ENCODE measurements at regions not wholly inside any gene's neighbourhood (a gene's known extent, or its start where the extent isn't known, plus 50 kb on each side); places are given as distances from the start of the nearest gene placed in this dataset.
A peak's percentile ranks its signal among the peaks of the same experiment; 100 is the strongest.

- Histone ChIP-seq H3K4me3 (ENCODE audit: low read length in 2 of 2) (no peak overlapping the region), H3K4me1 (ENCODE audit: control insufficient read depth in 2 of 2, insufficient read depth in 2 of 2, low read length in 2 of 2) (peaks cover 0 to under 1% of the 10 kb centered on the region in 2 donors), H3K27me3 (ENCODE audit: control insufficient read depth in 2 of 2, insufficient read depth in 1 of 2, low read length in 1 of 2) (no peaks in the 10 kb centered on the region), H3K27ac (ENCODE audit: low read depth in 1 of 2, low read length in 1 of 2) (no peak overlapping the region), H3K36me3 (ENCODE audit: control insufficient read depth in 2 of 2, insufficient read depth in 2 of 2, low read length in 1 of 2) (no peaks in the 10 kb centered on the region), H3K9me3 (ENCODE audit: control insufficient read depth in 2 of 2, insufficient read depth in 1 of 2, low read length in 1 of 2) (no peaks in the 10 kb centered on the region)
- 98% methylated on average over 1 of the region's 1 CpG for WGBS
- no peak for DNase-seq (ENCODE audit: low read depth in 6 of 9, low spot score in 9 of 9)
These were observed 144.7 kb upstream of the BTG1 start for GRCh38 chr12:92290350-92290695.

GRCh38 chr12:92289629-92290349, 144.1 kb upstream of the BTG1 start:
- H3K9me3 ChIP-seq (ENCODE audit: control insufficient read depth in 2 of 2, insufficient read depth in 1 of 2, low read length in 1 of 2), result no peaks in the 10 kb centered on the region
- H3K4me3 ChIP-seq (ENCODE audit: low read length in 2 of 2), result no peak overlapping the region
- no peaks in the 10 kb centered on the region for H3K4me1 ChIP-seq (ENCODE audit: control insufficient read depth in 2 of 2, insufficient read depth in 2 of 2, low read length in 2 of 2)
- H3K36me3 ChIP-seq (ENCODE audit: control insufficient read depth in 2 of 2, insufficient read depth in 2 of 2, low read length in 1 of 2), result no peaks in the 10 kb centered on the region
- no peaks in the 10 kb centered on the region for H3K27me3 ChIP-seq (ENCODE audit: control insufficient read depth in 2 of 2, insufficient read depth in 1 of 2, low read length in 1 of 2)
- WGBS, result 94% methylated on average over 5 of the region's 5 CpGs
- no peak overlapping the region for H3K27ac ChIP-seq (ENCODE audit: low read depth in 1 of 2, low read length in 1 of 2)
- DNase-seq (ENCODE audit: low read depth in 6 of 9, low spot score in 9 of 9), result no peak

GRCh38 chr12:92288561-92288960, 142.9 kb upstream of the BTG1 start:
- no peaks in the 10 kb centered on the region for H3K36me3 ChIP-seq (ENCODE audit: control insufficient read depth in 2 of 2, insufficient read depth in 2 of 2, low read length in 1 of 2)
- H3K4me1 ChIP-seq (ENCODE audit: control insufficient read depth in 2 of 2, insufficient read depth in 2 of 2, low read length in 2 of 2), result no peaks in the 10 kb centered on the region
- 97% methylated on average over 8 of the region's 8 CpGs for WGBS
- H3K9me3 ChIP-seq (ENCODE audit: control insufficient read depth in 2 of 2, insufficient read depth in 1 of 2, low read length in 1 of 2), result no peaks in the 10 kb centered on the region
- H3K27me3 ChIP-seq (ENCODE audit: control insufficient read depth in 2 of 2, insufficient read depth in 1 of 2, low read length in 1 of 2), result no peaks in the 10 kb centered on the region
- no peak for DNase-seq (ENCODE audit: low read depth in 6 of 9, low spot score in 9 of 9)
- no peak overlapping the region for H3K27ac ChIP-seq (ENCODE audit: low read depth in 1 of 2, low read length in 1 of 2)
- H3K4me3 ChIP-seq (ENCODE audit: low read length in 2 of 2), result no peak overlapping the region

GRCh38 chr12:92278378-92278828, 132.8 kb upstream of the BTG1 start:
- Histone ChIP-seq H3K4me1 (ENCODE audit: control insufficient read depth in 2 of 2, insufficient read depth in 2 of 2, low read length in 2 of 2) (no peaks in the 10 kb centered on the region), H3K27me3 (ENCODE audit: control insufficient read depth in 2 of 2, insufficient read depth in 1 of 2, low read length in 1 of 2) (no peaks in the 10 kb centered on the region), H3K4me3 (ENCODE audit: low read length in 2 of 2) (no peak overlapping the region), H3K36me3 (ENCODE audit: control insufficient read depth in 2 of 2, insufficient read depth in 2 of 2, low read length in 1 of 2) (no peaks in the 10 kb centered on the region), H3K9me3 (ENCODE audit: control insufficient read depth in 2 of 2, insufficient read depth in 1 of 2, low read length in 1 of 2) (no peaks in the 10 kb centered on the region), H3K27ac (ENCODE audit: low read depth in 1 of 2, low read length in 1 of 2) (peak overlapping the region in 1 of 2 donors; percentile 13)
- 94% methylated on average over 2 of the region's 2 CpGs for WGBS
- DNase-seq (ENCODE audit: low read depth in 6 of 9, low spot score in 9 of 9), result no peak

GRCh38 chr12:92277795-92278194, 132.1 kb upstream of the BTG1 start:
- Histone ChIP-seq H3K27ac (ENCODE audit: low read depth in 1 of 2, low read length in 1 of 2) (no peak overlapping the region), H3K27me3 (ENCODE audit: control insufficient read depth in 2 of 2, insufficient read depth in 1 of 2, low read length in 1 of 2) (no peaks in the 10 kb centered on the region), H3K36me3 (ENCODE audit: control insufficient read depth in 2 of 2, insufficient read depth in 2 of 2, low read length in 1 of 2) (no peaks in the 10 kb centered on the region), H3K9me3 (ENCODE audit: control insufficient read depth in 2 of 2, insufficient read depth in 1 of 2, low read length in 1 of 2) (no peaks in the 10 kb centered on the region), H3K4me3 (ENCODE audit: low read length in 2 of 2) (no peak overlapping the region), H3K4me1 (ENCODE audit: control insufficient read depth in 2 of 2, insufficient read depth in 2 of 2, low read length in 2 of 2) (no peaks in the 10 kb centered on the region)
- WGBS, result 51% methylated on average over 2 of the region's 2 CpGs
- DNase-seq (ENCODE audit: low read depth in 6 of 9, low spot score in 9 of 9), result no peak

- Histone ChIP-seq H3K9me3 (ENCODE audit: control insufficient read depth in 2 of 2, insufficient read depth in 1 of 2, low read length in 1 of 2) (no peaks in the 10 kb centered on the region), H3K27me3 (ENCODE audit: control insufficient read depth in 2 of 2, insufficient read depth in 1 of 2, low read length in 1 of 2) (no peaks in the 10 kb centered on the region), H3K36me3 (ENCODE audit: control insufficient read depth in 2 of 2, insufficient read depth in 2 of 2, low read length in 1 of 2) (no peaks in the 10 kb centered on the region), H3K4me3 (ENCODE audit: low read length in 2 of 2) (no peak overlapping the region), H3K27ac (ENCODE audit: low read depth in 1 of 2, low read length in 1 of 2) (no peak overlapping the region), H3K4me1 (ENCODE audit: control insufficient read depth in 2 of 2, insufficient read depth in 2 of 2, low read length in 2 of 2) (no peaks in the 10 kb centered on the region)
- WGBS, result 99% methylated on average over 1 of the region's 1 CpG
- DNase-seq (ENCODE audit: low read depth in 6 of 9, low spot score in 9 of 9), result no peak
These were observed 130.6 kb upstream of the BTG1 start for GRCh38 chr12:92276276-92276675.

- Histone ChIP-seq H3K4me1 (ENCODE audit: control insufficient read depth in 2 of 2, insufficient read depth in 2 of 2, low read length in 2 of 2) (no peaks in the 10 kb centered on the region), H3K27ac (ENCODE audit: low read depth in 1 of 2, low read length in 1 of 2) (no peak overlapping the region), H3K27me3 (ENCODE audit: control insufficient read depth in 2 of 2, insufficient read depth in 1 of 2, low read length in 1 of 2) (no peaks in the 10 kb centered on the region), H3K4me3 (ENCODE audit: low read length in 2 of 2) (no peak overlapping the region), H3K9me3 (ENCODE audit: control insufficient read depth in 2 of 2, insufficient read depth in 1 of 2, low read length in 1 of 2) (no peaks in the 10 kb centered on the region), H3K36me3 (ENCODE audit: control insufficient read depth in 2 of 2, insufficient read depth in 2 of 2, low read length in 1 of 2) (no peaks in the 10 kb centered on the region)
- DNase-seq (ENCODE audit: low read depth in 6 of 9, low spot score in 9 of 9), result no peak
- WGBS, result 83% methylated on average over 7 of the region's 7 CpGs
These were observed 130.0 kb upstream of the BTG1 start for GRCh38 chr12:92275443-92276154.

- Histone ChIP-seq H3K4me3 (ENCODE audit: low read length in 2 of 2) (no peak overlapping the region), H3K9me3 (ENCODE audit: control insufficient read depth in 2 of 2, insufficient read depth in 1 of 2, low read length in 1 of 2) (no peaks in the 10 kb centered on the region), H3K36me3 (ENCODE audit: control insufficient read depth in 2 of 2, insufficient read depth in 2 of 2, low read length in 1 of 2) (no peaks in the 10 kb centered on the region), H3K27ac (ENCODE audit: low read depth in 1 of 2, low read length in 1 of 2) (no peak overlapping the region), H3K4me1 (ENCODE audit: control insufficient read depth in 2 of 2, insufficient read depth in 2 of 2, low read length in 2 of 2) (no peaks in the 10 kb centered on the region), H3K27me3 (ENCODE audit: control insufficient read depth in 2 of 2, insufficient read depth in 1 of 2, low read length in 1 of 2) (no peaks in the 10 kb centered on the region)
- no peak for DNase-seq (ENCODE audit: low read depth in 6 of 9, low spot score in 9 of 9)
- 98% methylated on average over 2 of the region's 2 CpGs for WGBS
These were observed 127.4 kb upstream of the BTG1 start for GRCh38 chr12:92273076-92273475.

GRCh38 chr12:92272061-92272964, 126.7 kb upstream of the BTG1 start:
- Histone ChIP-seq H3K36me3 (ENCODE audit: control insufficient read depth in 2 of 2, insufficient read depth in 2 of 2, low read length in 1 of 2) (no peaks in the 10 kb centered on the region), H3K4me3 (ENCODE audit: low read length in 2 of 2) (no peak overlapping the region), H3K9me3 (ENCODE audit: control insufficient read depth in 2 of 2, insufficient read depth in 1 of 2, low read length in 1 of 2) (no peaks in the 10 kb centered on the region), H3K4me1 (ENCODE audit: control insufficient read depth in 2 of 2, insufficient read depth in 2 of 2, low read length in 2 of 2) (no peaks in the 10 kb centered on the region), H3K27me3 (ENCODE audit: control insufficient read depth in 2 of 2, insufficient read depth in 1 of 2, low read length in 1 of 2) (no peaks in the 10 kb centered on the region), H3K27ac (ENCODE audit: low read depth in 1 of 2, low read length in 1 of 2) (peak overlapping the region in 1 of 2 donors; percentile 14)
- WGBS, result 95% methylated on average over 9 of the region's 9 CpGs
- no peak for DNase-seq (ENCODE audit: low read depth in 6 of 9, low spot score in 9 of 9)

Data from thymus (tissue), 11 donors.